Loucy (cell line): ENCODE measurements at regions not wholly inside any gene's neighbourhood (a gene's known extent, or its start where the extent isn't known, plus 50 kb on each side); places are given as distances from the start of the nearest gene placed in this dataset.

Experiments
- H2AFZ ChIP-seq: fragments of 200-600 bp; sonication (generic); 2 replicates; pipeline ENCODE4 v1.6.0; 2016; ENCODE audit warnings: antibody characterized with exemption, mild to moderate bottlenecking, low read length, moderate library complexity
- H3F3A ChIP-seq: fragments of 200-600 bp; 2 replicates; pipeline ENCODE4 v1.6.0; 2016; ENCODE audit warnings: antibody characterized with exemption, low read depth, mild to moderate bottlenecking
- H3K27me3 ChIP-seq: fragments of 200-600 bp; sonication (generic); 2 replicates; pipeline ENCODE4 v1.6.1; 2014; ENCODE audit warnings: low read length, mild to moderate bottlenecking; ENCODE audit not compliant: insufficient read depth, poor library complexity, severe bottlenecking
- H3K36me3 ChIP-seq: fragments of 200-600 bp; sonication (generic); 2 replicates; pipeline ENCODE4 v1.6.1; 2016; ENCODE audit warnings: low read length; ENCODE audit not compliant: insufficient read depth
- H3K4me1 ChIP-seq: fragments of 200-600 bp; sonication (generic); 2 replicates; pipeline ENCODE4 v1.5.1; 2014; ENCODE audit warnings: low read length, mild to moderate bottlenecking; ENCODE audit not compliant: insufficient read depth, poor library complexity, severe bottlenecking
- H3K4me2 ChIP-seq: fragments of 200-600 bp; sonication (generic); 2 replicates; pipeline ENCODE4 v1.6.0; 2014; ENCODE audit warnings: antibody characterized with exemption, low read length, low read depth, mild to moderate bottlenecking; ENCODE audit not compliant: poor library complexity, severe bottlenecking
- H3K4me3 ChIP-seq: fragments of 200-600 bp; sonication (generic); 2 replicates; pipeline ENCODE4 v1.5.1; 2014; ENCODE audit warnings: low read length, mild to moderate bottlenecking, mixed read lengths; ENCODE audit not compliant: poor library complexity, severe bottlenecking
- H3K79me2 ChIP-seq: fragments of 200-600 bp; sonication (generic); 2 replicates; pipeline ENCODE4 v1.6.1; 2014; ENCODE audit warnings: low read length; ENCODE audit not compliant: insufficient read depth
- H3K9ac ChIP-seq: fragments of 200-600 bp; sonication (generic); 2 replicates; pipeline ENCODE4 v1.6.0; 2014; ENCODE audit warnings: mild to moderate bottlenecking, low read depth, low read length, moderate library complexity; ENCODE audit not compliant: poor library complexity, severe bottlenecking
- H3K9me2 ChIP-seq: fragments of 200-600 bp; sonication (generic); replicated peaks from 2 replicates; pipeline ENCODE4 v1.6.1; 2016; ENCODE audit warnings: low read depth, low read length, mixed read lengths
- H3K9me3 ChIP-seq: fragments of 200-600 bp; sonication (generic); 2 replicates; pipeline ENCODE4 v1.6.1; 2014; ENCODE audit warnings: mild to moderate bottlenecking, antibody characterized with exemption, low read length, low read depth; ENCODE audit not compliant: insufficient read depth
- H4K20me1 ChIP-seq: fragments of 200-600 bp; sonication (generic); 2 replicates; pipeline ENCODE4 v1.6.0; 2014; ENCODE audit warnings: antibody characterized with exemption, low read length, mild to moderate bottlenecking; ENCODE audit not compliant: insufficient read depth, poor library complexity, severe bottlenecking
- CTCF ChIP-seq: fragments of 200-600 bp; sonication (generic); conservative IDR thresholded peaks from 2 replicates; pipeline ENCODE4 v1.5.1; 2014; ENCODE audit warnings: mild to moderate bottlenecking, antibody characterized with exemption, low read length
- EZH2phosphoT487 ChIP-seq: fragments of 200-600 bp; IDR thresholded peaks from 2 replicates; pipeline ENCODE4 v1.6.1; 2018; ENCODE audit warnings: antibody characterized with exemption, mild to moderate bottlenecking, moderate library complexity, borderline replicate concordance

- Histone ChIP-seq H4K20me1 (no peaks in the 10 kb centered on the region), H3K27me3 (no peaks in the 10 kb centered on the region), H2AFZ (no peak overlapping the region), H3K4me1 (peaks cover 84% of the 10 kb centered on the region), H3F3A (peaks cover 9% of the 10 kb centered on the region; the same call in 1 of the 2 replicates), H3K79me2 (no peaks in the 10 kb centered on the region; the same call in 1 of the 2 replicates), H3K4me3 (no peak overlapping the region), H3K4me2 (peak overlapping the region; percentile 24), H3K9me3 (no peaks in the 10 kb centered on the region), H3K9me2 (no peaks in the 10 kb centered on the region), H3K36me3 (no peaks in the 10 kb centered on the region), H3K9ac (peak overlapping the region; percentile 33)
- TF ChIP-seq CTCF (no peak), EZH2phosphoT487 (no peak)
These were observed 99.0 kb upstream of the RUNX3 start for GRCh38 chr1:25028907-25029599.

- Histone ChIP-seq H2AFZ (no peak overlapping the region), H3K9me3 (no peaks in the 10 kb centered on the region), H3F3A (peaks cover 9% of the 10 kb centered on the region; the same call in 1 of the 2 replicates), H3K4me1 (peaks cover 84% of the 10 kb centered on the region), H3K9me2 (no peaks in the 10 kb centered on the region), H3K9ac (peak overlapping the region; percentile 33), H3K36me3 (no peaks in the 10 kb centered on the region), H4K20me1 (no peaks in the 10 kb centered on the region), H3K27me3 (no peaks in the 10 kb centered on the region), H3K4me2 (peak overlapping the region; percentile 24), H3K4me3 (no peak overlapping the region), H3K79me2 (no peaks in the 10 kb centered on the region; the same call in 1 of the 2 replicates)
- TF ChIP-seq CTCF: no peak
- TF ChIP-seq EZH2phosphoT487: no peak
These were observed 98.5 kb upstream of the RUNX3 start for GRCh38 chr1:25028587-25028906.

- Histone ChIP-seq H3K4me1 (peaks cover 84% of the 10 kb centered on the region), H3K4me2 (no peak overlapping the region), H3K9me3 (no peaks in the 10 kb centered on the region), H3K36me3 (no peaks in the 10 kb centered on the region), H3K4me3 (no peak overlapping the region), H4K20me1 (no peaks in the 10 kb centered on the region), H3K79me2 (no peaks in the 10 kb centered on the region; the same call in 1 of the 2 replicates), H2AFZ (no peak overlapping the region), H3K27me3 (no peaks in the 10 kb centered on the region), H3F3A (peaks cover 12% of the 10 kb centered on the region; the same call in 1 of the 2 replicates), H3K9ac (peak overlapping the region; percentile 33), H3K9me2 (no peaks in the 10 kb centered on the region)
- no peak for TF ChIP-seq CTCF
- TF ChIP-seq EZH2phosphoT487: no peak
These were observed 97.9 kb upstream of the RUNX3 start for GRCh38 chr1:25027822-25028586.
